GM21381 (cell line): ENCODE measurements at regions not wholly inside any gene's neighbourhood (a gene's known extent, or its start where the extent isn't known, plus 50 kb on each side); places are given as distances from the start of the nearest gene placed in this dataset.

Experiments
- ATAC-seq: cut with Tn5 transposase; IDR thresholded peaks from one replicate; pipeline ENCODE4 v1.9.1; 2021; ENCODE audit warnings: mild to moderate bottlenecking, moderate library complexity; ENCODE audit not compliant: unreplicated experiment

- no peak for ATAC-seq
Observed at GRCh38 chr1:94620345-94621031, 78.9 kb upstream of the F3 start.

- ATAC-seq = no peak
Observed at GRCh38 chr1:94619731-94620130, 78.2 kb upstream of the F3 start.

GRCh38 chr1:94617957-94618739, 76.6 kb upstream of the F3 start:
- no peak for ATAC-seq

- no peak for ATAC-seq
Observed at GRCh38 chr1:94617134-94617805, 75.7 kb upstream of the F3 start.

GRCh38 chr1:94616506-94616905, 74.9 kb upstream of the F3 start:
- ATAC-seq = no peak

GRCh38 chr1:94614996-94615395, 73.4 kb upstream of the F3 start:
- no peak for ATAC-seq

GRCh38 chr1:94614168-94614815, 72.7 kb upstream of the F3 start:
- no peak for ATAC-seq

- ATAC-seq = no peak
Observed at GRCh38 chr1:94612525-94613204, 71.1 kb upstream of the F3 start.

- no peak for ATAC-seq
Observed at GRCh38 chr1:94611681-94612475, 70.3 kb upstream of the F3 start.

- no peak for ATAC-seq
Observed at GRCh38 chr1:94609619-94610018, 68.1 kb upstream of the F3 start.

- no peak for ATAC-seq
Observed at GRCh38 chr1:94608852-94609530, 67.4 kb upstream of the F3 start.

- ATAC-seq = no peak
Observed at GRCh38 chr1:94608142-94608851, 66.7 kb upstream of the F3 start.

- ATAC-seq = no peak
Observed at GRCh38 chr1:94607398-94607797, 65.8 kb upstream of the F3 start.

GRCh38 chr1:94606471-94606870, 64.9 kb upstream of the F3 start:
- no peak for ATAC-seq

- no peak for ATAC-seq
Observed at GRCh38 chr1:94603663-94604062, 62.1 kb upstream of the F3 start.

GRCh38 chr1:94602802-94603625, 61.5 kb upstream of the F3 start:
- ATAC-seq = no peak

- ATAC-seq = no peak
Observed at GRCh38 chr1:94602316-94602715, 60.8 kb upstream of the F3 start.

GRCh38 chr1:94600556-94600955, 59.0 kb upstream of the F3 start:
- no peak for ATAC-seq
